IMR-90 (cell line): ENCODE measurements at regions not wholly inside any gene's neighbourhood (a gene's known extent, or its start where the extent isn't known, plus 50 kb on each side); places are given as distances from the start of the nearest gene placed in this dataset.

ENCODE experiments used
- ATAC-seq: fragments of 200-7000 bp; cut with Tn5 transposase; 2 replicates; pipeline ENCODE4 v1.9.1; 2020; ENCODE audit warnings: low read depth, mild to moderate bottlenecking, moderate library complexity
- BruUV-seq: library from RNA; stranded (reverse); fragments of 400-500 nt; replicated peaks from 2 replicates; lab custom pipeline; 2021; lab: Mats Ljungman, UMichigan
- CTCF ChIA-PET: fragments of 300-600 bp; formaldehyde crosslinking; extraction: SDS; loops from one replicate; lab custom pipeline; 2021; ENCODE audit warnings: antibody characterized with exemption; lab: Yijun Ruan, JAX
- POLR2A ChIA-PET: fragments of 300-600 bp; sonication (Branson Sonifier 250); formaldehyde crosslinking; loops from one replicate; lab custom pipeline; 2022; ENCODE audit warnings: antibody characterized with exemption; ENCODE audit not compliant: unreplicated experiment; lab: Charles Lee
- DNase-seq: peaks from one replicate; pipeline ENCODE4 v3.0.0; 2013
- H2AFZ ChIP-seq: replicated peaks from 2 replicates; pipeline ENCODE3; 2013; ENCODE audit warnings: low read length, mild to moderate bottlenecking; ENCODE audit not compliant: poor library complexity
- H2AK5ac ChIP-seq: 2 replicates; pipeline ENCODE4 v1.6.1; 2013; ENCODE audit warnings: low read depth, low read length, inconsistent platforms
- H2AK9ac ChIP-seq: replicated peaks from 2 replicates; pipeline ENCODE3; 2013; ENCODE audit warnings: mild to moderate bottlenecking, low read depth, low read length, moderate library complexity; ENCODE audit not compliant: poor library complexity
- H2BK120ac ChIP-seq: 2 replicates; pipeline ENCODE4 v1.6.1; 2013; ENCODE audit warnings: low read depth, low read length, inconsistent platforms
- H2BK15ac ChIP-seq: 3 replicates; pipeline ENCODE4 v1.6.1; 2013; ENCODE audit warnings: low read depth, low read length, inconsistent platforms
- H2BK20ac ChIP-seq: 2 replicates; pipeline ENCODE4 v1.6.1; 2013; ENCODE audit warnings: low read depth, mild to moderate bottlenecking, inconsistent platforms, low read length, moderate library complexity
- H2BK5ac ChIP-seq: 2 replicates; pipeline ENCODE4 v1.6.1; 2013; ENCODE audit warnings: mild to moderate bottlenecking, low read depth, low read length, inconsistent platforms; ENCODE audit not compliant: poor library complexity, severe bottlenecking
- H3K14ac ChIP-seq: replicated peaks from 2 replicates; pipeline ENCODE4 v1.6.1; 2013; ENCODE audit warnings: low read depth, low read length, inconsistent platforms
- H3K18ac ChIP-seq: 2 replicates; pipeline ENCODE4 v1.6.1; 2013; ENCODE audit warnings: low read depth, low read length, control low read depth
- H3K23ac ChIP-seq: 2 replicates; pipeline ENCODE4 v1.6.1; 2013; ENCODE audit warnings: low read depth, low read length, inconsistent platforms
- H3K27ac ChIP-seq: 2 replicates; pipeline ENCODE4 v1.5.1; 2013; ENCODE audit warnings: mild to moderate bottlenecking, control low read depth, low read length; ENCODE audit not compliant: insufficient read depth
- H3K27me3 ChIP-seq: 2 replicates; pipeline ENCODE4 v1.6.1; 2013; ENCODE audit warnings: low read length; ENCODE audit not compliant: control insufficient read depth, insufficient read depth
- H3K36me3 ChIP-seq: 2 replicates; pipeline ENCODE4 v1.6.1; 2013; ENCODE audit warnings: low read length, mixed read lengths; ENCODE audit not compliant: control insufficient read depth, insufficient read depth
- H3K4ac ChIP-seq: 2 replicates; pipeline ENCODE4 v1.6.1; 2013; ENCODE audit warnings: low read depth, low read length, inconsistent platforms
- H3K4me1 ChIP-seq: 2 replicates; pipeline ENCODE4 v1.6.1; 2013; ENCODE audit warnings: low read length, mixed read lengths; ENCODE audit not compliant: control insufficient read depth, insufficient read depth
- H3K4me2 ChIP-seq: 2 replicates; pipeline ENCODE4 v1.6.1; 2013; ENCODE audit warnings: low read depth, mild to moderate bottlenecking, control low read depth, low read length, moderate library complexity
- H3K4me3 ChIP-seq: 2 replicates; pipeline ENCODE4 v1.5.1; 2013; ENCODE audit warnings: low read depth, mild to moderate bottlenecking, control low read depth, low read length, moderate library complexity; ENCODE audit not compliant: insufficient read depth
- H3K56ac ChIP-seq: 2 replicates; pipeline ENCODE4 v1.6.1; 2013; ENCODE audit warnings: low read length, inconsistent platforms; ENCODE audit not compliant: insufficient read depth; ENCODE audit errors: extremely low read depth
- H3K79me1 ChIP-seq, 2 experiments: 2 replicates each; pipeline ENCODE4 v1.6.1; 2013; ENCODE audit warnings: low read length in 2 of 2, inconsistent platforms in 1 of 2, low read depth in 1 of 2
- H3K9ac ChIP-seq: 2 replicates; pipeline ENCODE4 v1.6.1; 2013; ENCODE audit warnings: low read depth, low read length, control low read depth
- H3K9me1 ChIP-seq: 2 replicates; pipeline ENCODE4 v1.6.1; 2013; ENCODE audit warnings: low read length, inconsistent platforms; ENCODE audit not compliant: insufficient read depth
- H3K9me3 ChIP-seq: 2 replicates; pipeline ENCODE4 v1.6.1; 2013; ENCODE audit warnings: low read length; ENCODE audit not compliant: control insufficient read depth, insufficient read depth
- H4K20me1 ChIP-seq: 2 replicates; pipeline ENCODE4 v1.6.1; 2013; ENCODE audit warnings: low read length, inconsistent platforms; ENCODE audit not compliant: insufficient read depth
- H4K5ac ChIP-seq: 2 replicates; pipeline ENCODE4 v1.6.1; 2013; ENCODE audit warnings: mild to moderate bottlenecking, low read depth, low read length, control low read depth
- H4K8ac ChIP-seq, 2 experiments: 2 replicates each; pipeline ENCODE4 v1.6.1; 2013; ENCODE audit warnings: low read depth in 2 of 2, low read length in 2 of 2, control low read depth in 1 of 2, inconsistent platforms in 1 of 2
- H4K91ac ChIP-seq: 2 replicates; pipeline ENCODE4 v1.6.1; 2013; ENCODE audit warnings: low read depth, low read length, inconsistent platforms; ENCODE audit not compliant: insufficient read depth
- NFE2L2 ChIP-seq: fragments of 150-350 bp; IDR thresholded peaks from 2 replicates; pipeline ENCODE4 v1.6.1; 2016; ENCODE audit warnings: low read depth, mild to moderate bottlenecking, low read length
- WGBS, 2 experiments: methylation state at CpG; one replicate each; pipeline versions ENCODE4 v1.1.5 to v1.1.7; 2013; ENCODE audit warnings: missing lambda C conversion rate in 2 of 2; ENCODE audit not compliant: insufficient read length in 1 of 2; ENCODE audit errors: extremely low coverage in 2 of 2; 5-methylcytosine and 5-hydroxymethylcytosine counted together
- dilution Hi-C: fragments of 300-500 bp; cut with HindIII; formaldehyde crosslinking; loops from one replicate; pipeline ENCODE4 v1.14.3; 2018; ENCODE audit warnings: low sequenced_read_pairs; ENCODE audit not compliant: unreplicated experiment
- in situ Hi-C: fragments of 300-500 bp; cut with MboI; formaldehyde crosslinking; loops from 3 replicates; pipeline ENCODE4 v1.14.3; 2019; ENCODE audit warnings: low sequenced_read_pairs, inconsistent platforms, mixed read lengths
- intact Hi-C: fragments of 100-400 bp; cut with micrococcal nuclease; formaldehyde crosslinking; loops from 2 replicates; pipeline ENCODE4 v1.10.0; 2022

DNA sequence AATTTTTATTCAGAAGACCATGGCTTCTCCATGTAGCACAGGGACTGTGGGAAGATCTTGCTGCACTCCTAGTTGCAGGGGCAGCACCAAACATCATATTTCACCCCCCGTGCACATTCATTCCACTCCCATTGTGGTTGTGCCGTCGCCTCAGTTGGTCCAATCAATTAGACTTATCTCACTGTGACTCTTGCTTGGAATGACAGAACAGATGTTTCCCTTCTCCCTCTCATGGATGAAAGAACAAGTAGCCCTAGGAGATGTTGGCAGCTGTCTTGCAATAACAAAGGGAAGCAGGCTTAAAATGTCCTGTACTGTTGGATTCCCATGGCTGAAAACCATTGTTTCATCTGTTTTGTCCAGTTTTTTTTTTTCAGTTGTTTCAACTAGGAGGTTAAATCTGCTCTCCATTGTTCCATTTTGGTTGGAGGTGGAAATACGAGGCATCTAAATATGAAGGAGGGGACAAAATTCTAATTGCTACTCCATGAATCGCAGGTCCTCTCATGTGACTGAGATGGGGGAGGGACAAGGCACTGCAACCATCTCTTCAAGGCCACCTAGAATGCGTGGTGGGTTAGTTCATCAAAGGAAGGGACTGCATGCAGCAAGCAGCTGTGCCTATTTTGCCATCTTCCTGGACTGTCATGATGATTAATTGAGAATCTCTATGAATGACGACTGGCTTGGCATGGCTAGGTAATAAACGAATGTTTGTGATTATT, 214.4 kb downstream of the NSG2 start:
- Histone ChIP-seq H4K20me1 (no peaks in the 10 kb centered on the region), H3K9ac (no peak overlapping the region), H3K56ac (no peak overlapping the region), H3K4me1 (no peaks in the 10 kb centered on the region), H4K8ac (no peak overlapping the region), H3K4me2 (no peak overlapping the region), H2BK20ac (no peak overlapping the region), H3K4ac (no peak overlapping the region), H3K18ac (no peak overlapping the region), H2AK5ac (no peak overlapping the region), H3K14ac (no peak overlapping the region), H2AFZ (no peak overlapping the region), H3K9me1 (no peaks in the 10 kb centered on the region), H2BK5ac (no peak overlapping the region), H3K79me1 (no peaks in the 10 kb centered on the region), H3K27ac (no peak overlapping the region), H3K36me3 (no peaks in the 10 kb centered on the region), H4K5ac (no peak overlapping the region), H4K91ac (no peak overlapping the region), H2AK9ac (no peak overlapping the region), H3K27me3 (no peaks in the 10 kb centered on the region), H3K9me3 (peaks cover 7% of the 10 kb centered on the region; the same call in 1 of the 2 replicates), H3K23ac (no peak overlapping the region), H3K4me3 (no peak overlapping the region), H2BK120ac (no peak overlapping the region), H2BK15ac (no peak overlapping the region)
- BruUV-seq, result no TSS peak
- intact Hi-C loops (no loop called here), dilution Hi-C loops (no loop called here), in situ Hi-C loops (no loop called here)
- ATAC-seq (no peak), DNase-seq (no peak)
- 36% methylated on average over 2 of the region's 8 CpGs; no CpG with 5 or more reads in 1 of the 2 experiments for WGBS, 2 experiments
- TF ChIP-seq NFE2L2, result no peak
- POLR2A ChIA-PET, result no interaction called here
- CTCF ChIA-PET, result no interaction called here
